ENCODE measurements at regions not wholly inside any gene's neighbourhood (a gene's known extent, or its start where the extent isn't known, plus 50 kb on each side); places are given as distances from the start of the nearest gene placed in this dataset.
A peak's percentile ranks its signal among the peaks of the same experiment; 100 is the strongest.

GRCh38 chr6:132011582-132011981, 60.4 kb upstream of the CCN2 start:
- Mint-ChIP-seq H3K4me3 (ENCODE audit: unreplicated experiment) (no peak overlapping the region), H3K4me1 (ENCODE audit: insufficient read depth, unreplicated experiment) (no peaks in the 10 kb centered on the region), H3K36me3 (ENCODE audit: insufficient read depth, unreplicated experiment) (no peaks in the 10 kb centered on the region), H3K9me3 (ENCODE audit: unreplicated experiment) (no peaks in the 10 kb centered on the region), H3K27me3 (ENCODE audit: insufficient read depth, unreplicated experiment) (no peaks in the 10 kb centered on the region), H3K27ac (ENCODE audit: low read depth, unreplicated experiment) (no peak overlapping the region)
- TF ChIP-seq CTCF (IDR thresholded peaks at IDR 0.05; ENCODE audit: unreplicated experiment) = no peak
- ChIA-PET POLR2A (no interaction called here), CTCF (interaction anchor here (0.6 to 1.1 kb wide), 3 partner anchors 50 to 97 kb away, joined by 3 to 6 read pairs (median 4); no protein-coding TSS in a partner anchor)
- DNase-seq (ENCODE audit: unreplicated experiment) = no peak
- intact Hi-C loops (cut with micrococcal nuclease) = no loop called here
- no TSS peak for BruUV-seq (replicated peaks)

GRCh38 chr6:132009175-132009574, 58.0 kb upstream of the CCN2 start:
- H3K4me3 Mint-ChIP-seq (ENCODE audit: unreplicated experiment) = no peak overlapping the region
- BruUV-seq (replicated peaks) = no TSS peak
- H3K9me3 Mint-ChIP-seq (ENCODE audit: unreplicated experiment) = peaks cover 5% of the 10 kb centered on the region
- ChIA-PET POLR2A (no interaction called here), CTCF (interaction anchor here (0.8 to 1.3 kb wide), 2 partner anchors 15 to 210 kb away, joined by 3 to 4 read pairs; no protein-coding TSS in a partner anchor)
- no peak for TF ChIP-seq CTCF (IDR thresholded peaks at IDR 0.05; ENCODE audit: unreplicated experiment)
- no peak overlapping the region for H3K27ac Mint-ChIP-seq (ENCODE audit: low read depth, unreplicated experiment)
- no peaks in the 10 kb centered on the region for H3K27me3 Mint-ChIP-seq (ENCODE audit: insufficient read depth, unreplicated experiment)
- H3K36me3 Mint-ChIP-seq (ENCODE audit: insufficient read depth, unreplicated experiment) = no peaks in the 10 kb centered on the region
- no peak for DNase-seq (ENCODE audit: unreplicated experiment)
- H3K4me1 Mint-ChIP-seq (ENCODE audit: insufficient read depth, unreplicated experiment) = no peaks in the 10 kb centered on the region
- intact Hi-C loops (cut with micrococcal nuclease) = no loop called here

- no peaks in the 10 kb centered on the region for H3K4me1 Mint-ChIP-seq (ENCODE audit: insufficient read depth, unreplicated experiment)
- ChIA-PET POLR2A (no interaction called here), CTCF (no interaction called here)
- H3K9me3 Mint-ChIP-seq (ENCODE audit: unreplicated experiment) = peaks cover 14% of the 10 kb centered on the region
- no peak for TF ChIP-seq CTCF (IDR thresholded peaks at IDR 0.05; ENCODE audit: unreplicated experiment)
- intact Hi-C loops (cut with micrococcal nuclease) = no loop called here
- no peak overlapping the region for H3K27ac Mint-ChIP-seq (ENCODE audit: low read depth, unreplicated experiment)
- H3K36me3 Mint-ChIP-seq (ENCODE audit: insufficient read depth, unreplicated experiment) = no peaks in the 10 kb centered on the region
- no peak overlapping the region for H3K4me3 Mint-ChIP-seq (ENCODE audit: unreplicated experiment)
- no TSS peak for BruUV-seq (replicated peaks)
- peak; percentile 17 for DNase-seq (ENCODE audit: unreplicated experiment)
- no peaks in the 10 kb centered on the region for H3K27me3 Mint-ChIP-seq (ENCODE audit: insufficient read depth, unreplicated experiment)
Observed at GRCh38 chr6:132007474-132008190, 56.5 kb upstream of the CCN2 start.

GRCh38 chr6:132005178-132005577, 54.0 kb upstream of the CCN2 start:
- ChIA-PET CTCF (no interaction called here), POLR2A (no interaction called here)
- no peaks in the 10 kb centered on the region for H3K4me1 Mint-ChIP-seq (ENCODE audit: insufficient read depth, unreplicated experiment)
- TF ChIP-seq CTCF (IDR thresholded peaks at IDR 0.05; ENCODE audit: unreplicated experiment) = no peak
- intact Hi-C loops (cut with micrococcal nuclease) = no loop called here
- no peaks in the 10 kb centered on the region for H3K27me3 Mint-ChIP-seq (ENCODE audit: insufficient read depth, unreplicated experiment)
- BruUV-seq (replicated peaks) = no TSS peak
- no peak overlapping the region for H3K4me3 Mint-ChIP-seq (ENCODE audit: unreplicated experiment)
- peaks cover 14% of the 10 kb centered on the region for H3K9me3 Mint-ChIP-seq (ENCODE audit: unreplicated experiment)
- no peak overlapping the region for H3K27ac Mint-ChIP-seq (ENCODE audit: low read depth, unreplicated experiment)
- DNase-seq (ENCODE audit: unreplicated experiment) = no peak
- no peaks in the 10 kb centered on the region for H3K36me3 Mint-ChIP-seq (ENCODE audit: insufficient read depth, unreplicated experiment)
